ENCODE measurements at regions not wholly inside any gene's neighbourhood (a gene's known extent, or its start where the extent isn't known, plus 50 kb on each side); places are given as distances from the start of the nearest gene placed in this dataset.
A peak's percentile ranks its signal among the peaks of the same experiment; 100 is the strongest.

DNA sequence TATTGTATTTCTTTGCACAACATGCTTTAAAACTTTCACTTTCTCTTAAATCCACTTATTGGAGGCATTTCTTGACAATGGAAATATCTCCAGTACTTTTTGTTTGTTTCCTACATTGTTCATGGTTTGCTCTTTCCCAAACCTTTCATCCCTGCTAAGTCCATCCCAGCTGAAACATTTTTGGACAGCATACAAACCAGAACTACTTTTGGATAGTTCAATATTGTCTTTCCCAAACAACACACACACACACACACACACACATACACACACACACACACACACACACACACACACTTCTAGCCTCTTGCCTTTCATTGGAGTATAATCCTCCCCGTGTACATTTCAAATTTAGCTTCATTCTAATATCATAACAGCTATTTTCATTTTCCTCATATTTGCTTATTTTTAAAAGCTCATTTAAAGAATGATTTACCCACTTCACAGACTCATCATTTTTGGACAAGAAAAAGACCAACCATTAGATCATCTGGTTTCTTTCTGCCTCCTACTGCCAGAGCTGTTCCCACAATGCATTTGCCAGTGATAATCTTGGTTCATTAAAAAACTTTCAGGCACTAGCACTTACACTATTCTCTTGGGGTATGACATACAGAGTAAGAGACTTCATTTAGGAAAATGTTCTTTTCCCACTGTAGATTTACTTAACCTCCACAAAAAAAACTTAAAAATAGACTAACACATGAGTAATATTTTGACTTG, 248.1 kb downstream of the CD109 start:
- Histone ChIP-seq H3K27me3 (no peaks in the 10 kb centered on the region), H3K4me1 (no peaks in the 10 kb centered on the region), H3K4me3 (no peak overlapping the region), H3K9me3 (peaks cover 0 to 7% (median 0%) of the 10 kb centered on the region in 4 donors), H3K36me3 (no peaks in the 10 kb centered on the region), H3K27ac (no peak overlapping the region)
- no peak for TF ChIP-seq EP300 (IDR thresholded peaks at IDR 0.05)
- TF ChIP-seq POLR2A (IDR thresholded peaks at IDR 0.05) = no peak
- TF ChIP-seq, protein P1, sequence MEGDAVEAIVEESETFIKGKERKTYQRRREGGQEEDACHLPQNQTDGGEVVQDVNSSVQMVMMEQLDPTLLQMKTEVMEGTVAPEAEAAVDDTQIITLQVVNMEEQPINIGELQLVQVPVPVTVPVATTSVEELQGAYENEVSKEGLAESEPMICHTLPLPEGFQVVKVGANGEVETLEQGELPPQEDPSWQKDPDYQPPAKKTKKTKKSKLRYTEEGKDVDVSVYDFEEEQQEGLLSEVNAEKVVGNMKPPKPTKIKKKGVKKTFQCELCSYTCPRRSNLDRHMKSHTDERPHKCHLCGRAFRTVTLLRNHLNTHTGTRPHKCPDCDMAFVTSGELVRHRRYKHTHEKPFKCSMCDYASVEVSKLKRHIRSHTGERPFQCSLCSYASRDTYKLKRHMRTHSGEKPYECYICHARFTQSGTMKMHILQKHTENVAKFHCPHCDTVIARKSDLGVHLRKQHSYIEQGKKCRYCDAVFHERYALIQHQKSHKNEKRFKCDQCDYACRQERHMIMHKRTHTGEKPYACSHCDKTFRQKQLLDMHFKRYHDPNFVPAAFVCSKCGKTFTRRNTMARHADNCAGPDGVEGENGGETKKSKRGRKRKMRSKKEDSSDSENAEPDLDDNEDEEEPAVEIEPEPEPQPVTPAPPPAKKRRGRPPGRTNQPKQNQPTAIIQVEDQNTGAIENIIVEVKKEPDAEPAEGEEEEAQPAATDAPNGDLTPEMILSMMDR (IDR thresholded peaks at IDR 0.05) = no peak
- no peak for TF ChIP-seq POLR2AphosphoS5 (IDR thresholded peaks at IDR 0.05)
- ATAC-seq (ENCODE audit: low FRiP score in 2 of 2) (peak in 1 of 2 donors; percentile 84), DNase-seq (no peak)
- WGBS, 2 donors = 65 to 68% methylated on average over 1 of the region's 1 CpG

DNA sequence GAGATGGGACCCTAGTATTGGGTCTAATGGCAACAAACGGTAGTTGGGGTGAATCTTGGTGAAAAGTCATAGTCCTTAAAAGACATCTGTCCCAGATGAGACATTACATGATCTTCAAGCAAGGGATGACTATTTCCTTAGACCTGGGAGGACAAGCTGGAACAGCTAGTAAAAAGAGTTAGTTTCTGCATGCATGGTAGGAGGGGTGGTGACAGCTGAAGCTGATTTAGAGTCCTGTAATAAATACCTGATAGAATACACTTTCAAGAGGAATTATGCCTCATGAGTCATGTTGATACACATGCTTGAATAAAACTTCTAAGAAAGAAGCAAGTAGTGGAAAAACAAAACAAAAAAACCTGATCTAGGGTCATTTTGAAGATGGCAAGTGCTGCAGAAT, 247.4 kb downstream of the CD109 start:
- TF ChIP-seq POLR2A (IDR thresholded peaks at IDR 0.05) (no peak), EP300 (IDR thresholded peaks at IDR 0.05) (no peak), POLR2AphosphoS5 (IDR thresholded peaks at IDR 0.05) (no peak)
- TF ChIP-seq, protein P1 (IDR thresholded peaks at IDR 0.05) = no peak
- Histone ChIP-seq H3K27ac (no peak overlapping the region), H3K4me1 (no peaks in the 10 kb centered on the region), H3K27me3 (no peaks in the 10 kb centered on the region), H3K9me3 (peaks cover 0 to 7% (median 0%) of the 10 kb centered on the region in 4 donors), H3K4me3 (no peak overlapping the region), H3K36me3 (no peaks in the 10 kb centered on the region)
- 94 to 97% methylated on average over 1 of the region's 1 CpG for WGBS, 2 donors
- ATAC-seq (ENCODE audit: low FRiP score in 2 of 2) (no peak), DNase-seq (no peak)

DNA sequence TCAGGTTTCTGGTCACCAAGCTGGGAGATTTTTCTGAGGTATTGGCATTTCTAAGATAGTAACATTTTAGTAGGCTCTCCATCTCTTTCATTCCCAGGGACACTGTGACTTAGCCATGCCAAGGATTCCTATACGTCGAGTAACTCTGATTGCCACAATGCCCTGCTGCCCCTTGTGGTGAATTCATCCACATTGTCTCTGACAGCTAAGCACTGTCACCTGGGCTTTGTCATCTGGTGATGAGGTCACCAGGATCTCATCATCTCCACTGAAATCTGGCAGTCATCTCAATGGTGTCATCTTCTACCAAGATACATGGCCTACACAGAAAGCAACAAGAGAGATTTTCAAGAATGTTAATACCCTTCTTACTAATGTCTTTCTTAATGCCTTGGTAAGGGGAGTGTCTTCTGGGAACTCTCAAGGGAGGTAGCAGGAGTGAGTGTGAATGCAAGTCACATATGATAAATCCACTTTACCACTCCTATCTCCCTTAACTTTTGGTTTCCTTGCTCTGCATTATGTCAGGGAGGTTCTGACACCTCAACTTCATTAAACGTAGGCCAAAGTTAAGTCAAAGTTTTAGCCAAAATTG, 246.7 kb downstream of the CD109 start:
- no peak for TF ChIP-seq POLR2A (IDR thresholded peaks at IDR 0.05)
- TF ChIP-seq POLR2AphosphoS5 (IDR thresholded peaks at IDR 0.05) = no peak
- TF ChIP-seq, protein P1 (IDR thresholded peaks at IDR 0.05) = no peak
- TF ChIP-seq EP300 (IDR thresholded peaks at IDR 0.05) = no peak
- ATAC-seq (ENCODE audit: low FRiP score in 2 of 2) (no peak), DNase-seq (no peak)
- H3K27me3 ChIP-seq = no peaks in the 10 kb centered on the region
- H3K4me3 ChIP-seq = no peak overlapping the region
- peaks cover 0 to under 1% (median 0%) of the 10 kb centered on the region in 4 donors for H3K9me3 ChIP-seq
- H3K4me1 ChIP-seq = no peaks in the 10 kb centered on the region
- WGBS, 2 donors = 83 to 94% methylated on average over 3 of the region's 3 CpGs
- no peak overlapping the region for H3K27ac ChIP-seq
- no peaks in the 10 kb centered on the region for H3K36me3 ChIP-seq

DNA sequence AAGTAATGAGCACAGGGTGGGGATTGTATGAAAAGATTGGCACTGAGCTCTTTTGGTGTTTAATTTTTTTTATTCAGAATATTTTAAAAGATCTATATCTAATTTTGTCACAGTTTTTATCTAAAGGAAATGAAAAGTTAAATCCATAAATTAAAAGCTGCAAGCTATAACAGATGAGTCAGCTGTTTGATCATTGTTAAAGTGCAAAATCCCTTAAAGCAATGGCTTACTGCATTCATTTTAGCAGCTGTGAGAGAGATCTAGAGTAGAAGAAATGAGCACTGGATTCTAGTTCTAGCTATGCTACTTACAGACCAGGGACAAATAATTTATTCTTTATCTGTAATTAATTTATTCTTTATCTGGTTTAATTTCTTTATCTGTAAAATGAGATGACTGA, 245.9 kb downstream of the CD109 start:
- no peak for ATAC-seq (ENCODE audit: low FRiP score in 2 of 2)

More for the DNA sequence above, 245.9 kb downstream of the CD109 start:
- Histone ChIP-seq H3K4me3 (no peak overlapping the region), H3K36me3 (no peaks in the 10 kb centered on the region), H3K4me1 (no peaks in the 10 kb centered on the region), H3K27ac (no peak overlapping the region), H3K27me3 (no peaks in the 10 kb centered on the region), H3K9me3 (no peaks in the 10 kb centered on the region)
- no peak for DNase-seq
- TF ChIP-seq, protein P1 (IDR thresholded peaks at IDR 0.05) = no peak
- TF ChIP-seq POLR2A (IDR thresholded peaks at IDR 0.05) = no peak

Data from upper lobe of left lung (tissue), 6 donors.